Upper lobe of left lung (tissue), 4 donors: ENCODE measurements at regions not wholly inside any gene's neighbourhood (a gene's known extent, or its start where the extent isn't known, plus 50 kb on each side); places are given as distances from the start of the nearest gene placed in this dataset.
"Not testable (repeated sequence)": the region's sequence is repeated elsewhere in the genome, so short reads cannot be mapped to it uniquely, and the experiment has no call there.

ENCODE experiments used
- EP300 ChIP-seq, 4 donors: sonication (generic); formaldehyde crosslinking; IDR thresholded peaks; one replicate each; pipeline ENCODE4 v1.5.1; 2017; ENCODE audit warnings: antibody characterized with exemption in 4 of 4, control low read depth in 2 of 4
- POLR2A ChIP-seq, 4 donors: fragments of 450-650 bp; IDR thresholded peaks; one replicate each; pipeline ENCODE4 v1.5.1; 2016 to 2017; ENCODE audit warnings: antibody characterized with exemption in 4 of 4, mild to moderate bottlenecking in 2 of 4
- POLR2AphosphoS5 ChIP-seq, 2 donors: sonication (generic); formaldehyde crosslinking; IDR thresholded peaks; one replicate each; pipeline ENCODE4 v1.5.1; 2017; ENCODE audit warnings: antibody characterized with exemption in 2 of 2
- TF ChIP-seq, protein P1 (sequence below), 6 experiments: fragments of 450-650 bp in 4 of 6; fragments of 200-600 bp in 2 of 6; sonication (generic) in 2 of 6; IDR thresholded peaks; one replicate each; pipeline ENCODE4 v1.5.1; 2016 to 2019; ENCODE audit warnings: antibody characterized with exemption in 6 of 6

DNA sequence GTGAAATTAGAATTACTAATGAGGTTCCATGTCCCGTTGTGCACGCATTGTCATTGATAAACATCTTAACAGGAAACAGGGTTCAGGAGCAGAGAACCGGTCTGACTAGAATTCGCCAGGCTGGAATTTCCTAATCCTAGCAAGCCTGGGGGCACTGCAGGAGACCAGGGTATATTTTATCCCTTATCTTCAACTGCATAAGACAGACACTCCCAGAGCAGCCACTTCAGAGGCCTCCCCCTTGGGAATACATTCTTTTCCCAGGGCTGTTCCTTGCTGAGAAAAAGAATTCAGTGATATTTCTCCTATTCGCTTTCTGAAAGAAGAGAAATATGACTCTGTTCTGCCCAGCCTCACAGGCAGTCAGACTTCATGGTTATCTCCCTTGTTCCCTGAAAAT is 416.6 kb upstream of the HTR2C start:
- TF ChIP-seq, protein P1, sequence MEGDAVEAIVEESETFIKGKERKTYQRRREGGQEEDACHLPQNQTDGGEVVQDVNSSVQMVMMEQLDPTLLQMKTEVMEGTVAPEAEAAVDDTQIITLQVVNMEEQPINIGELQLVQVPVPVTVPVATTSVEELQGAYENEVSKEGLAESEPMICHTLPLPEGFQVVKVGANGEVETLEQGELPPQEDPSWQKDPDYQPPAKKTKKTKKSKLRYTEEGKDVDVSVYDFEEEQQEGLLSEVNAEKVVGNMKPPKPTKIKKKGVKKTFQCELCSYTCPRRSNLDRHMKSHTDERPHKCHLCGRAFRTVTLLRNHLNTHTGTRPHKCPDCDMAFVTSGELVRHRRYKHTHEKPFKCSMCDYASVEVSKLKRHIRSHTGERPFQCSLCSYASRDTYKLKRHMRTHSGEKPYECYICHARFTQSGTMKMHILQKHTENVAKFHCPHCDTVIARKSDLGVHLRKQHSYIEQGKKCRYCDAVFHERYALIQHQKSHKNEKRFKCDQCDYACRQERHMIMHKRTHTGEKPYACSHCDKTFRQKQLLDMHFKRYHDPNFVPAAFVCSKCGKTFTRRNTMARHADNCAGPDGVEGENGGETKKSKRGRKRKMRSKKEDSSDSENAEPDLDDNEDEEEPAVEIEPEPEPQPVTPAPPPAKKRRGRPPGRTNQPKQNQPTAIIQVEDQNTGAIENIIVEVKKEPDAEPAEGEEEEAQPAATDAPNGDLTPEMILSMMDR (IDR thresholded peaks at IDR 0.05) = not testable (repeated sequence)
- TF ChIP-seq POLR2AphosphoS5, POLR2A, EP300 (IDR thresholded peaks at IDR 0.05): not testable (repeated sequence)
